Cardiac fibroblast (primary cell): ENCODE measurements at regions not wholly inside any gene's neighbourhood (a gene's known extent, or its start where the extent isn't known, plus 50 kb on each side); places are given as distances from the start of the nearest gene placed in this dataset.

Experiments used
- DNase-seq, 2 donors: peaks; one replicate each; pipeline versions ENCODE4 v3.0.0 to v3.0.0-alpha.2; 2010; ENCODE audit warnings: low read depth in 2 of 2
- H3K4me3 ChIP-seq, 2 donors: replicated peaks in 1 of 2; 1 replicate in 1 of 2; 2 replicates in 1 of 2; pipeline ENCODE4 v1.5.1; 2011; ENCODE audit warnings: low read depth in 2 of 2, low read length in 2 of 2, mild to moderate bottlenecking in 2 of 2, moderate library complexity in 1 of 2
- CTCF ChIP-seq: IDR thresholded peaks from one replicate; pipeline ENCODE4 v1.5.1; 2011; ENCODE audit warnings: low read depth, mild to moderate bottlenecking, low read length, inconsistent platforms

- TF ChIP-seq CTCF, result no peak
- DNase-seq, result no peak
- H3K4me3 ChIP-seq, result no peak overlapping the region
These were observed 219.7 kb upstream of the SPRY2 start for GRCh38 chr13:80560609-80561008.

GRCh38 chr13:80559944-80560343, 219.0 kb upstream of the SPRY2 start:
- DNase-seq, result no peak

GRCh38 chr13:80558074-80558473, 217.1 kb upstream of the SPRY2 start:
- H3K4me3 ChIP-seq, result no peak overlapping the region
- TF ChIP-seq CTCF, result no peak
- no peak for DNase-seq

More at GRCh38 chr13:80559944-80560343, 219.0 kb upstream of the SPRY2 start:
- no peak for TF ChIP-seq CTCF
- H3K4me3 ChIP-seq, result no peak overlapping the region

- no peak for DNase-seq
- no peak overlapping the region for H3K4me3 ChIP-seq
- TF ChIP-seq CTCF, result no peak
These were observed 215.1 kb upstream of the SPRY2 start for GRCh38 chr13:80555796-80556678.

- H3K4me3 ChIP-seq, result no peak overlapping the region
- no peak for DNase-seq
- no peak for TF ChIP-seq CTCF
These were observed 212.0 kb upstream of the SPRY2 start for GRCh38 chr13:80552851-80553440.

GRCh38 chr13:80551650-80552497, 210.9 kb upstream of the SPRY2 start:
- no peak for TF ChIP-seq CTCF
- peak in 1 of 2 donors; percentile 22 for DNase-seq
- no peak overlapping the region for H3K4me3 ChIP-seq
